SW480 (cell line): ENCODE measurements at regions not wholly inside any gene's neighbourhood (a gene's known extent, or its start where the extent isn't known, plus 50 kb on each side); places are given as distances from the start of the nearest gene placed in this dataset.
"Not testable (repeated sequence)": the region's sequence is repeated elsewhere in the genome, so short reads cannot be mapped to it uniquely, and the experiment has no call there.

Experiments
- DNase-seq: peaks from one replicate; pipeline ENCODE4 v3.0.0-alpha.2; 2016; ENCODE audit warnings: low spot score

DNA sequence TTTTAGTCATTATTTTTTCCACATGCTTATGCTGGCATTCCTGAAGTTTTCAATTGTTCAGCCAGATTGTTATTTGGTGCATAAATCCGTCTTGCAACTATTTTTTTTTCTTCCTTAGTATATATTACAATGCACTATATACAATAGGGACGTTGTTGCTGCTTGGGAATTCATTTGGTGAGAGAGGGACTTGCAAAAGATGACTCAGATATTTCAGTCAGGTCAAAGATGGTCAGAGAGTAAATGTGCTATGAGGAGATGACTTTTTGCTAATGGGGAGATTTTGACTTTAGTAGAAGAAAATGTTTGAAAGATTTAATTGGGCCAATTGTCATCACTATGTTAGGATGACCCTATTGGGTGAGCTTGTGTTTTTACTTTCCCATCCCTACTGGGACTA, 348.4 kb upstream of the MTPN start:
- DNase-seq = no peak

DNA sequence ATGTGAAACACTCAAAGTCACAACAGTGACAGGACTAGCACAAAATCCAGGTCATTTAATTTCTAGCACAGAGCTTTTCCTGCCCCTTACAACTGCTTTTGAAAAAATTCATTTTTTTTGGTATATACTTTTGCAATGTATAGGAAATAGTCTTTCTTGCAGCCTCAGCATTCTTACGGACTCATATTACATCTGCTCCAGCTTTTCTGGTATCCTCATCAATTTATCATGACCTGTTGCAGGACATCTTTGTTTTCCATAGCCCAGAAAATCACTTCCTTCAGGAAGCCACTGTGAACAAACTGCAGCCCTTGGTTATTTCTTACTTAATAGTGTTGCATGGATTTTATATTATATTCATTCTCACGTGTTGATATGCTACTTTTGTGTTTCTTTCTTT, 347.9 kb upstream of the MTPN start:
- DNase-seq = no peak

DNA sequence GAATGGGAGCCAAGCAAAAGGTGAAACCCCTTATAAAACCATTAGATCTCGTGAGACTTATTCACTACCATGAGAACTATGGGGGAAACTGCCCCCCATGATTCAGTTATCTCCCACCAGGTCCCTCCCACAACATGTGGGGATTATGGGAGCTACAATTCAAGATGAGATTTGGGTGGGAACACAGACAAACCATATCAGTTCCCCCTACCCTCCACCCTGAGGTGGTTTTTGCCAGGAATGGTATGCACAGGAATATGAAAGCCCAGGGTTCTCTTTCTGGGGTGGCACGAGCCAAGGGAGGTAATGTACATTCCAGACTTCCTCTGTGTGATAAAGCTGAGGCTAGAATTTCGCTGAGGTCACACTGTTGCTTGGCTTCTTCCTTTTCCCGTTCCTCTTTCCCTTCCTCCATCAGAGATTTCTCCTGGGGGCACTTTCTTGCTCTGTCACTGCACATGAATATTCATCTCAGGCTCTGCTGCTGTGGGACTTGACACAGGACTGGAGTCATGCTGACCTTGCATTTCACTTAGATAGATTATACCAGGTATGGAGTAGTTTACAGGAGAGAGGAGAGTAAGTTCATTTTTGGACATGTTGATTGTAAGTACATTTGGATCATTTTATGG, 347.0 kb upstream of the MTPN start:
- DNase-seq = no peak

DNA sequence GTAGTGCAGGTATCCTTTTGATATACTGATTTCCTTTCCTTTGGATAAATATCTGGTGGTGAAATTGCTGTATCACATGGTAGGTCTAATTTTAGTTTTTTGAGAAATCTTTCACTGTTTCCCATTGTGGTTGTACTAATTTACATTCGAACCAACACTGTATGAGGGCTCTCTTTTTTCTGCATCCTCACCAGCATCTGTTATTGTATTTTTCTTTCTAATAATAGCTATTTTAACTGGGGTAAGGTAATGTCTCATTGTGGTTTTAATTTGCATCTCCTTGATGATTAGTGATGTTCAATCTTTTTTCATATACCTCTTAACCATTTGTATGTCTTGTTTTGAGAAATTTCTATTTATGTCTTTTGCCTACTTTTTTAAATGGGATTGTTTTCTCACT, 335.4 kb upstream of the MTPN start:
- DNase-seq = no peak

DNA sequence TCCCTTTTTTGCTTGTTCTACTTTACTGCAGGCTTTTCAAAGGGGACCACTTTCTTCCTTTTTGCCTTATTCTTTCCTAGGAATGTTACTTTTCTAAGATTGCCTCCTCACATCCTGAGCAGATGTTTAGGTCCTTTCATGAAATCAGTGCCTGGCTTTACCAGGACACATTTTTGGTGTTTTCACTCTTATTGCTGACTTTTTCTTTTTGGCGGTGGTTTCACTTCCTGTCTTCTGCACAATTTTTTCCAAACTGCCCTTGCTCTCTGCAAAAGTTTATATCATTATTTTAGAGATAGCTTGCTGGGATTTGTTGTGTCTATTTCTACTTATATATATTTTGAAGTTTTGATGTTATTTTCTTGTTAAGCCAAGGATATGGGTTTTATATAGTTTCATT, 332.2 kb upstream of the MTPN start:
- no peak for DNase-seq

DNA sequence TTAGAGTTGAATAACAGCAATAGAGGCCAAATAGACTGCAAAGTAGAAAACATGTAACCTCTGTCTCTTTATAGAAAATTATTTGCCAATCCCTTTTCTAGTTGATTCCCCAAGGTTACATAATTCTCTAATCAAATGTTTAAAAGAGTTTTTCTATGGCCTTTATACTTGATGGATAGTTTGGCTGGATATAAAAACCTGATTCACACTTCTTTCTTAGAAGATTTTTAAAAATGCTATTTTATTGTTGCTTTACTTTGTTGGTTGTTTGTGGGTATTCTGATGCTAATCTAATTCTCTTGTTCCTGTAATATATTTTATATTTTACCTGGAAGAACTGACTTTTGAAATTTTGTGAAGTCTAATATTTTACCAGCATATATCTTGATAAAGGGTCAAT, 331.1 kb upstream of the MTPN start:
- no peak for DNase-seq

DNA sequence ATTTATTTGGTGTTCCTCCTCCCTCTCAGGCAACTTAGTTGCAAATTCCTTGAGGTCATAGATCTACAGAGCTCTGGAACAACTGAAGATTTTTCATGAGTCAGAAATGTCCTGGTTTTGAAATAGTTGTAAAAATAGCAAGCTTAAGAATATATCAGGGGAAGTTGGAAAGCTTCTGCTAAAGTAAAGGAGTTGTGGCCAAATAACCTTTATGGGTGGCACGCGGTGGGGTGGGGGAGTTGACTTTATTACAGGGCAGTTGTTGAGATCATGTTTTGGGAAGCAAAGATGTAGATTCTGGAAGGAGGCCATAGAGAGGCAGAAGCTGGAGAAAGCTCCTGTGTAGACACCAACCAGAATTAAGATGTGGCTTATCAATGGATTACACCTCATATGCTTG, 326.0 kb upstream of the MTPN start:
- DNase-seq = no peak

DNA sequence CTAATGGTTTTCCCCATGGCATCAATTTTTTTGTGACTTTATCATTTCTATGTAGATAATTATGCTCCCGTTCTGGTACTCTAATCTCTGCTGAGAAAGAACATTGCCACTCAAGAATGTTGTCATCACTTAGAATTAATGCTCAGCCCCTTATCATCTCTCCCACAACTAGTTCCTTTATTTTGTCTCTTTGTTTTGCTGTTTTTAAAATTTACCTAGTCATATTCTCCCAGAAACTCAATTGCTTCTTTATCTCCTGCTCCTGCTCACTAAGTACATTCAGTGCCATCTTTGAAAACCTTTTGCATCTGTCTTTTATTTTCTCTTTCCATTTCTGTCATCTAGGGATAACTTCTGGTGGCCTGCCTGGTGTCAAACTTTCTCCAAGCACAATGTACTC, 324.9 kb upstream of the MTPN start:
- DNase-seq = no peak

DNA sequence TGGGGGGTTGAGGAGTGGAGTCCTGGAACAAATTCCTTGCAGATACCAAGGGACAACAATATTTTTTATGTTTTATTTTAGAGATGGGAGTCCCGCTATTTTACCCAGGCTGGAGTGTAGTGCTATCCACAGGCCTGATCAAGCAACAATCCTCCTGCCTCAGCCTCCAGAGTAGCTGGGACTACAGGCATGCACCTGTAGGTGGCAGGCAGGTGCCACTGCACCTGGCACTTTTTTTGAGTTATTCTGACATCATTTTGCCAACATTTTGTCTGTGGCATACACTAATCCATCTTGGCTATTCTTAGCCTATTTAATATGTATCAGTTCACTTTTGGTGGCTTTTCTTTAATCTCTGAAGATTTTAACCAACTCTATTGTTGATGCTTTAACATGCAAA, 317.8 kb upstream of the MTPN start:
- no peak for DNase-seq

DNA sequence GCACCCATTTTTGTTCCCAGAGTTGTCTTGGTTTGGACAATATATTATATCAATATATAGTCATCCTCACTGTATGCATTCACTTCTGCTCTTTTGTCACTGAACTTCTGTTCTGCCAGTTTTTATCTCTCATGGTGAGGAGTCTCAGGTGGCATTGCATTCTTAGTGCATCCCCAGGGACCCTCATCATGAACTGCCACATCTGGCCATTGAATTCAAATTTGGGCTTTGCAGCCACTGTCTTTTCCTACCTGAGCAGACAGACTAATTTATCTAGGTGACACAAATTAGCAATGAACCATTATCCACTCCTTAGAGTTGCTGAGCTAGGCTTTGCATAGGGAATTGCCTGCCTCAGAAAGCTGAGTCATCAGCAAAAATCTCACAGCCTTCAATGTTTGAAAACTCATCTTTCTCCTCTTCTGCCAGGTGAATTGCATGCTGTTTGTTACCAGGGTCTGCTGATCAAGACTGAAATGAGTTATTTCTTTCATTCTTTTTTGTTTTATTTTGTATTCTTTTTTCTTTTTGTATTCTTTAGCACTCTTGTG, 316.8 kb upstream of the MTPN start:
- DNase-seq = no peak

DNA sequence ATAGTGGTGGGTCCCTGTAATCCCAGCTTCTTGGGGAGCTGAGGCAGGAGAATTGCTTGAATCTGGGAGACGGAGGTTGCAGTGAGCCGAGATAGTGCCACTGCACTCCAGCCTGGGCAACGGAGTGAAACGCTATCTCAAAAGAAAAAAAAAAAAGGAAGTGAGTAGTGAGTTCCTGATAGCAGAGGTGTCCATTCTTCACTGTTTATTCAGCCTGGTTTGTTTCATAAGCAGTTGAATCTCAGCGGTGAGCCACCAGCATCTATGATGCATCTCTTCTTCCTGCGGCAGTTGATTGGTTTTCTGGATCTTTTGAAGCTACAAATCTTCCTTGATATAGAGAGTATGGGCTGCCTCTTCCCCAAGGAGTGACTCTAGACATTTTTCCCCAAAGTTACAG, 316.1 kb upstream of the MTPN start:
- no peak for DNase-seq

DNA sequence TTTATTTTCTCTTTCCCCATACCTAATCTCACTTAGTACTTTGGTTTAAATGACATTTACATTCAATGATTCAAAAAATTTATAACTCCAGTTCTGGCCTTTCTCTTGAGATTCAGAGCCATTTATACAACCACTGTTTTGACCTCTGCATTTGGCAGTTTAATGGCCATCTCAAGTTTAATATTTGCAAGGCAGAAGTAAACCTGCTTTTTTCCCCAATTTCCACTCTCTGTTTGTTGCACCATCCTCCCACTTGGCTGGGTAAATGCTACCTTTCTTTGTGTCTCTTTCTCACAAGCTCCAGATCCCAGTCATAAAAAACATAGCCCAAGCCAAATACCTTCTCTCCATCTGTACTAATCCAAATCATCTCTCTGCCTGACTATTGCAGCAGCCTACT, 315.2 kb upstream of the MTPN start:
- no peak for DNase-seq

DNA sequence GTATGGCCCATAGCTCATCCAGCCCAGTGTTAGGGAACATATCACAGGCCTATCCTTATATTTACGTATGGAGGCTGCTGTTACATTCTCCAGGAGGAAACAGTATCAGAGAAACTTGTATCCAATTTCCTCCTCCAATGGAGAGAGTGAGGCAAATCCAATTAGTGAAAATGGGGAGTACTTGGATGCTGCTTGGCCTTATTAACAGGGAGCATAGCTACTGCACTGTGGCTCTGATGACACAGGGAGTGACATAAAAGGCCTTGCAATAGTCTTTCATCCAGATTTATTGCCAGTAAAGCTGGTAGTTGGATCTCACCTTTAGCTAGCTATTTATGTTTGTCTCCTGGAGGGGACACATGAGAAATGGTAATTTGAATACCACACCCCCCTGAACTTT, 313.2 kb upstream of the MTPN start:
- no peak for DNase-seq

DNA sequence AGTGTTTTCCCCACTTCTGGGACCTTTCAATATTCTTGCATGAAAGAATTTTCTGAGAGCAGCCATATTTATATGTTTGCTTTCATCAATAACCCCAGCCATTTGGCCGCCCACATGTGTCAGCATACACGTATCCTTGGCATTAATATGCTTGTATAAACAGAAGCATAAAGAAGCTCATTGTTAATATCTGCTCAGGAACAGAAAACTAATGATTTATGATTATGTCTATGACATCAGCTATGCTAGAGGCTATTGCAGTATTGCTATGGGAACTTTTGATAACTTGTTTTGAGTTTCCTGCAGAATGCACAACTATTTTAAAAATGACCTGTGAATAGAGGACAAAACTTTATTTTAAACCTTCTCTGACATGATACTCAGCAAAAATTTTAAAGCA, 300.9 kb upstream of the MTPN start:
- DNase-seq = peak; percentile 6

DNA sequence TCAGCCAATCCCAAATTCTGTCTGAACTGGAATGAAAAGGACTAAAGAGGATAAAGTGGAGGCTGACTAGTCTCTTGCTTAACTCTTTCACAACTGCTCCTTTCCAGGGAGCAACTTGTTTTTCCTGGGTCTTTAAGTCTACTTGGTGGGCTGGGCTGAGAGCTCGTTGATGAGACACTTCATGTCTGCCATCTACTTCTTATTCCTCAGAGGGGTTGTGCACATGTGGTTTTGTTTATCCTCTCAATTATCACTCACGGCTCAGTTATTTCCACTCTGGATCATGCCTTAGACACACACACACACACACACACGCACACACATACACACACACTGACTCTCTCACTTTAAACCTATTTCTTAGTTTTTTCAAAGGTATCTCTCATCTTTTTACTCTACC, 298.6 kb upstream of the MTPN start:
- DNase-seq = no peak

DNA sequence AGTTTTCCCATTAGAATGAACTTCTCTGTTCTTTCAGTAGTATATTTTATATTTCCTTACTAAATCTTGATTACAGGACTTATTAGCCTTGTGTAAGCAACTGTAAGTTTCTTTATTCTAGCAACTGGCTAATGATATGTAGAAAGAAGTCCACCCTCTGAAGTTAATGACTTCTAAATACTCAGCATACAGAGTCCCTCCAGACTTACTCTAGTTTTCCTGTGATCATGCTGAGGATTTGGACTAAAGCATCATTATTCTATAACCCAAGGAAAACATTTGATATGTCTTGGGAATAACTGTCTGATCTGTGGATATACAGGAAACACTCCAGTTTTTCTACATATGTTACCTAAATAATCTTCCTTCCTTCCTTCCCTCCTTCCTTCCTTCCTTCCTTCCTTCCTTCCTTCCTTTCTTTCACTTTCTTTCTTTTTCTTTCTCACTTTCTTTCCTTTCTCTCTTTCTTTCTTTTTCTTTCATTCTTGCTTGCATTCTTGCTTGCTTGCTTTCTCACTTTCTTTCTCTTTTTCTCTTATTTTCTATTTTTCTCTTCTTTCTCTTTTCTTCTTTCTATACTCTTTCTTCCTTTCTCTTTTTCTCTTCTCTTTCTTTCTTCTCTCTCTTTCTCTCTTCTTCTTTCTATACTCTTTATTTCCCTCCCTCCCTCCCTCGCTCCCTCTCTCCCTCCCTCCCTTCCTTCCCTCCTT, 297.6 kb upstream of the MTPN start:
- no peak for DNase-seq

DNA sequence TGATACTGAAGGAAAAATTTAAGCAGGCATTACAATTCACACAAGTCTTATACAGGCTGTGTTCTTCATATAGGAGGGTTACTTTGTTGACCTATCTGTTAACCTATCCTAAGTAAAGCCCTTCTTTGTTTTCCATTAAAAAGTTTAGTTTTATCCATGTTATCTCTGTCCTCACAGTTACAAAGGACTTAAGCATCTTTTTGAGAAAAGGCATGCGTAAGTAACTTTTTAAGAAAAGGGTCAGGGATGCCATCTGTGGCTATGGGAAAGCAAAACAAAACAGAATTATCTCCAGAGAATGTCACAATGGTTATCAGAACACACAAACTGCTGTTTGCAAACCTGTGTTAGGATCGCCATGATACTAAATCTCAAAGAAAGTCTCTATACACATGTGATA, 295.8 kb upstream of the MTPN start:
- DNase-seq = no peak

DNA sequence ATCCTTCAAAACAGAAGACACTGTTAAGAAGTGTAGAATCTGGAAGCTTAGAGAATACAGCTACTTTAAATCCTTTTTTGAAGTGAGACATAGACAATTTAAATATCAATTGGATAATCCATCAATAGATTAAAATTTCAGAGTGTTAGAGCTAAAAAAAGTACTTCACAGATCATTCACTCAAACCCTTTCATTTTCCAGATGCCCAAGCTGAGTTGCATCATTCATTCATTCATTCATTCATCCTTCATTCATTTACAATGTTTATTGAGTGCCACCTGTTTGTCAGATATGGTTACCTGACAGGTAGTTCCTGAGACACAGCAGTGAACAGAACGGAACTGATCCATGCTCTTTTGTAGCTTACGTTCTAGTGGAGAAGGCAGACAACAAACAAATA, 290.7 kb upstream of the MTPN start:
- DNase-seq = no peak

DNA sequence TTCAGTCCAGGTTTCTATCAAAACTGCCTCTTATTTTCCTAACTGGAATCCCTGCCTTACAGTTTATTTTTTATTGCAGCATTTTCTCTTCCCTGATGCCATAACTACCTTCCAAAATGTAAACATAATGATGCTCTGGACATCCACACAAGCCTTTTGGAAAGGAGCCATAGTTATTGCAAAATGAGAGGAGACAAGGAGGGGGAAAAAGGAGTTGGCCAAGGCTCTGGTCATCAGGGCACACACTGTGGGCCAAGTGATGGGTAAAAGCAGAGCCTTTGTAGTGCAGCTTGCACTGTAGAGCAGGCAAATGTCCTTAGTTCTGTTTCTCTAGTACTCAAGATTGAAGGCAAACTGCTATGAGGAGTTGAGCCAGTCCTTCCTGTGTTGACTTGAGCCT, 289.3 kb upstream of the MTPN start:
- no peak for DNase-seq

DNA sequence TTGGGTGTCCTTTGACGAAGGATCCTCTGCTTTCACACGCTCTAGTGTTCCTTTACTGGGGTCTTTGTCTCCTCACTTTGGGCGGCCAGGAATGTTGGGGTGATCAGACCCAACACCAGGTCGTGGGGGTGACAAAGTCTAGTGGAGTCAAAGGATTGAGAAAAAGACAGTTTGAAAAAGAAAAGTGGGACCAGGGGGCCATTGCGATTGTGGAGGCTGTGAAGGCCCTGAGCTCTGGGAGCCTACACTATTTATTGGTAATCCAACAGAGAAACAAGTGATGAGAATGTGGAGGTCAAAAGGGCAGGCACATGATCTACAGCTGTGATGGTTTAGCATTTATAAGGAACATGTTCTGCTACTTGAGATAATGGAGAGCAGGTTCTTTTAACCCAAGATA, 287.1 kb upstream of the MTPN start:
- not testable (repeated sequence) for DNase-seq

DNA sequence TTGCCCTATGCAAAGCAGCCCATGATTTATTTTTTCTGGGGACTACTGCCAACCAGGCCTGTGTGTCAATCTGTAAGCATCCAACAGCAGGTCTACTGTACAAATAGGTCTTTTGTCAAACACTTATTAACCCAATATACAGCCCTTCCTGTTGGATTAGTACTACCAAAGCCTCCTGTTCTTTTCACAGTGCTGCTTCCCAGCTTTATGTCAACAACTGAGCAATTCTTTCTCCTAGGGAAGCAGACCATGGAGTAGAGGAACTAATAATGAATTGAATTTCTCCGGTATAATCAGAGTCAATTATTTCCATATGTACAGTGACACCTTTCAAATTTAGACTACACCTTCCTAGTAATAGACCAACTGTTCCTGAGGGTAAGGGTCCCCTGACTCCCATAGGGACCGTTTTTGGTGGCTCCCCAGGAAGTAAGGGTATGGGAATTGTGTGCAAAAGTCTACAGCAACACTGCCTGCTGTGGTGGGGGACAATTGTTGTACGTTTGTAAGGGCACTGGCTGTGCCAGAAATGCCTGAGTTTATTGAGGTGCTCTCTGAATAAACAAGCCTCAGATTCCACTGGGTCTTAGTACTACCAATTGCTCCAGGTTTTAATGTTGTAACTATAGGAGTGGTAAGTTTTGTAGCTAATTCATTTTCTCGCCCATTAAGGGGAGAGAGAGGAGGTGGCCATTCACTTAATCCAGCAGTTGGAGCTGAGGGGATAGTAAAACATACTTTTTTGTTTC, 286.1 kb upstream of the MTPN start:
- DNase-seq = not testable (repeated sequence)

DNA sequence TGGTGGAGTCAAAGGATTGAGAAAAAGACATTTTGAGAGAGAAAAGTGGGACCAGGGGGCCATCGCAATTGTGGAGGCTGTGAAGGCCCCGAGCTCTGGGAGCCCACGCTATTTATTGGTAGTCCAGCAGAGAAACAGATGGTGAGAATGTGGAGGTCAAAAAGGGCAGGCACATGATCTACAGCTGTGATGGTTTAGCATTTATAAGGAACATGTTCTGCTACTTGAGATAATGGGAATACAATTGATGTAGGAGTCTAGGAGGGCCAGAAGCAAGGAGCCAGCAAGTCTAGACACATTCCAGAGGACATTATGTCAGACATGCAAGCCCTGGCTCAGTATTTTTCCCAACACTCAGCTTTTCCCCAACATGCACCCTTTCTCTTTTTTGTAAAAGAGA, 283.4 kb upstream of the MTPN start:
- not testable (repeated sequence) for DNase-seq

DNA sequence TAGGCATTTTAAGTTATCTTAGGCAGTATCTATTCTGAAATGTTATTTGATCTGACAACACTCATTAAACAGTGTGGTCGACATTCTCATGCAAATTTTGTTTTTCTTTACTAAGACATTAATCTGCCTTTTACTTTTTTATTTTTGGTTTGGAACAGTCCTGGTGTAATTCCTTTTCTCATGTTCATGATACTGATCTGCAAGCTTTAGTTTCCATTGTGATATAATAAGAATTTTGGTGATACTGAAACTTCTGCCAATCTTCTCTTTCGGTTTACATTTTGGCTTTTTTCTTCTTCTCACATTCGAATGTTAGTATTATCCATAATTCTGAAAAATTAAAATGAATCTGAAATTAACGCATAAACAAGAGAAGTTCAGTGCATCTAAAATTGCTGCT, 281.9 kb upstream of the MTPN start:
- no peak for DNase-seq
